GM12891 (cell line): ENCODE measurements at regions not wholly inside any gene's neighbourhood (a gene's known extent, or its start where the extent isn't known, plus 50 kb on each side); places are given as distances from the start of the nearest gene placed in this dataset.

Experiments
- PAX5 ChIP-seq: IDR thresholded peaks from 2 replicates; pipeline ENCODE4 v1.6.1; 2011; ENCODE audit warnings: low read length, moderate library complexity, mild to moderate bottlenecking; ENCODE audit not compliant: insufficient read depth, severe bottlenecking
- POLR2A ChIP-seq: IDR thresholded peaks from 2 replicates; pipeline ENCODE4 v1.6.1; 2011; ENCODE audit warnings: low read depth, low read length, control low read depth
- POLR2AphosphoS5 ChIP-seq: IDR thresholded peaks from 2 replicates; pipeline ENCODE4 v1.6.1; 2011; ENCODE audit warnings: low read depth, low read length, control low read depth
- SPI1 ChIP-seq: IDR thresholded peaks from 2 replicates; pipeline ENCODE4 v1.6.1; 2011; ENCODE audit warnings: low read depth, low read length, control low read depth
- TAF1 ChIP-seq: IDR thresholded peaks from 2 replicates; pipeline ENCODE4 v1.6.1; 2011; ENCODE audit warnings: low read depth, low read length, control low read depth

DNA sequence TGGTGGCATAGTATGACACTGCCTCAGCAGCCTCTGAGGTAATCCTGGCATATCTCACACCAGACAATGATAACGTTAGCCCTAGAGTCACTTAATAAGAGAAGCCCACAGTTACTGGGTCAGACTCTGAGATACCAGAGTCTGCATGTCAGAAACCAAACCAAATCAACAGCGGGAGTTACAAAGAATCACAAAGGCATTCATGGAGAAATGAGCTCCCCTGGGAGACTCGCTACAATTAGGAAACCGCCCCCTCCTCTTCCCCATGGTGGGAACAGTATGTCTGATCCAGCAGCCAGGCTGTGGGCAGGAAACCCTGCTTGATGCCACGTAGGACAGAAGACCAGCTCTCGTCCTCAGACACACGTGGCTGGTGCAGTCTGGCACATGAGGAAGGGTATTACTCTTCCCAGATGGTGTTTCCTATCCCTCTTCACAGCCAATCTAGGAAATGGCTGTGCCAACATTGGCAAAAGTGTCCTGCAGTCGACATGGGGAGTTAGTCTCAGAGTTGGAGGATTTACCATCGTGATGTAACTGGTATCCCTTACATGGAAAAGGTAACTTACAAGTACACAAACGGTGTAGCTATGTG is 485.4 kb downstream of the ZNF608 start:
- TF ChIP-seq POLR2A (no peak), POLR2AphosphoS5 (no peak), TAF1 (no peak), SPI1 (no peak), PAX5 (no peak)
